A549 (cell line): ENCODE measurements at regions not wholly inside any gene's neighbourhood (a gene's known extent, or its start where the extent isn't known, plus 50 kb on each side); places are given as distances from the start of the nearest gene placed in this dataset.

Experiments used
- ATAC-seq, 2 experiments: fragments of 200-7000 bp in 1 of 2; fragments of >200 bp in 1 of 2; cut with Nextera tagmentation in 1 of 2; cut with Tn5 transposase in 1 of 2; 3 replicates each; pipeline versions ENCODE4 v1.8.0 to v1.9.1; 2018 to 2020; ENCODE audit warnings: mild to moderate bottlenecking in 1 of 2, moderate library complexity in 1 of 2
- CTCF ChIA-PET: fragments of 300-600 bp; sonication (Branson Sonifier 250); formaldehyde crosslinking; extraction: SDS; loops from one replicate; lab custom pipeline; 2021; ENCODE audit warnings: antibody characterized with exemption, inconsistent platforms; lab: Yijun Ruan, JAX
- POLR2A ChIA-PET: fragments of 350-600 bp; formaldehyde crosslinking; extraction: SDS; loops from one replicate; lab custom pipeline; 2021; ENCODE audit warnings: antibody characterized with exemption, inconsistent platforms; lab: Yijun Ruan, JAX
- DNase-seq, 2 experiments: peaks; one replicate each; pipeline versions ENCODE4 v3.0.0 to v3.0.0-alpha.2; 2011 to 2016; ENCODE audit warnings: low read depth in 1 of 2, low spot score in 1 of 2
- FAIRE-seq: peaks from 2 replicates; lab custom pipeline; 2011; peaks lifted over from hg19 to GRCh38; lab: Jason Lieb, UNC
- H3K27ac ChIP-seq, 2 experiments: fragments of >200 bp; sonication (Bioruptor Twin); formaldehyde crosslinking; 3 replicates each; pipeline ENCODE4 v1.5.1; 2016 to 2017
- H3K4me1 ChIP-seq: fragments of >200 bp; sonication (Bioruptor Twin); formaldehyde crosslinking; 3 replicates; pipeline ENCODE4 v1.6.1; 2016
- H3K4me2 ChIP-seq: fragments of >200 bp; sonication (Bioruptor Twin); formaldehyde crosslinking; 3 replicates; pipeline ENCODE4 v1.6.1; 2016
- H3K4me3 ChIP-seq: fragments of >200 bp; sonication (Bioruptor Twin); formaldehyde crosslinking; 3 replicates; pipeline ENCODE4 v1.5.1; 2016
- H3K9me3 ChIP-seq: fragments of >200 bp; sonication (Bioruptor Twin); formaldehyde crosslinking; 3 replicates; pipeline ENCODE4 v1.6.1; 2016
- ATOH8 ChIP-seq: fragments of 250-450 bp; sonication (Bioruptor Pico); IDR thresholded peaks from 2 replicates; pipeline ENCODE4 v1.5.0; 2020; ENCODE audit warnings: low read depth, mild to moderate bottlenecking, moderate library complexity
- BCL3 ChIP-seq: fragments of >200 bp; sonication (Bioruptor Twin); formaldehyde crosslinking; IDR thresholded peaks from 3 replicates; pipeline ENCODE4 v1.6.1; 2016
- BHLHE40 ChIP-seq: IDR thresholded peaks from 2 replicates; pipeline ENCODE4 v1.6.1; 2012; ENCODE audit warnings: low read depth, low read length, inconsistent platforms
- CBX8 ChIP-seq: fragments of 200-600 bp; sonication (generic); IDR thresholded peaks from 2 replicates; pipeline ENCODE4 v1.6.1; 2016
- CEBPB ChIP-seq, 2 experiments: fragments of >200 bp in 1 of 2; sonication (Bioruptor Twin) in 1 of 2; formaldehyde crosslinking in 1 of 2; IDR thresholded peaks; 2 replicates each; pipeline ENCODE4 v1.6.1; 2012 to 2016
- EHF ChIP-seq: fragments of 250-450 bp; sonication (Bioruptor Pico); IDR thresholded peaks from 2 replicates; pipeline ENCODE4 v1.5.0; 2020; ENCODE audit warnings: mild to moderate bottlenecking
- EP300 ChIP-seq, 2 experiments: fragments of >200 bp; sonication (Bioruptor Twin); formaldehyde crosslinking; IDR thresholded peaks; 2 replicates in 1 of 2; 3 replicates in 1 of 2; pipeline ENCODE4 v1.6.1; 2016 to 2017
- ESRRA ChIP-seq: fragments of 150-350 bp; IDR thresholded peaks from 2 replicates; pipeline ENCODE4 v1.6.1; 2014; ENCODE audit warnings: mild to moderate bottlenecking, low read length, borderline replicate concordance
- FOSB ChIP-seq: fragments of 250-450 bp; sonication (Bioruptor Pico); IDR thresholded peaks from 2 replicates; pipeline ENCODE4 v1.5.0; 2020; ENCODE audit warnings: mild to moderate bottlenecking, moderate library complexity
- FOSL2 ChIP-seq, 2 experiments: fragments of 450-650 bp in 1 of 2; fragments of >200 bp in 1 of 2; sonication (Bioruptor Twin) in 1 of 2; formaldehyde crosslinking; IDR thresholded peaks; 2 replicates each; pipeline versions ENCODE4 v1.5.0 to v1.6.1; 2016 to 2020; ENCODE audit warnings: mild to moderate bottlenecking in 1 of 2, moderate library complexity in 1 of 2
- FOXS1 ChIP-seq: fragments of 250-450 bp; sonication (Bioruptor Pico); IDR thresholded peaks from 2 replicates; pipeline ENCODE4 v1.5.0; 2020; ENCODE audit warnings: mild to moderate bottlenecking, moderate library complexity
- HDAC2 ChIP-seq: fragments of 200-600 bp; sonication (generic); IDR thresholded peaks from 2 replicates; pipeline ENCODE4 v1.6.1; 2016
- HEYL ChIP-seq: fragments of 250-450 bp; sonication (Bioruptor Pico); IDR thresholded peaks from 2 replicates; pipeline ENCODE4 v1.8.0; 2021; ENCODE audit warnings: mild to moderate bottlenecking, moderate library complexity
- HMGXB4 ChIP-seq: fragments of 250-450 bp; sonication (Bioruptor Pico); IDR thresholded peaks from 2 replicates; pipeline ENCODE4 v1.5.0; 2021; ENCODE audit warnings: mild to moderate bottlenecking, moderate library complexity, borderline replicate concordance
- HOXA7 ChIP-seq: fragments of 250-450 bp; sonication (Bioruptor Pico); IDR thresholded peaks from 2 replicates; pipeline ENCODE4 v1.5.0; 2020; ENCODE audit warnings: mild to moderate bottlenecking, moderate library complexity
- HOXB13 ChIP-seq: fragments of 250-450 bp; sonication (Bioruptor Pico); IDR thresholded peaks from 2 replicates; pipeline ENCODE4 v1.5.0; 2020; ENCODE audit warnings: low read depth, mild to moderate bottlenecking, moderate library complexity
- HOXB5 ChIP-seq: fragments of 250-450 bp; sonication (Bioruptor Pico); IDR thresholded peaks from 2 replicates; pipeline ENCODE4 v1.5.0; 2020; ENCODE audit warnings: mild to moderate bottlenecking, moderate library complexity
- JUN ChIP-seq, 2 experiments: fragments of >200 bp; sonication (Bioruptor Twin); formaldehyde crosslinking; IDR thresholded peaks; 2 replicates in 1 of 2; 3 replicates in 1 of 2; pipeline ENCODE4 v1.6.1; 2016 to 2017
- KDM1A ChIP-seq: fragments of 200-600 bp; sonication (generic); IDR thresholded peaks from 2 replicates; pipeline ENCODE4 v1.6.1; 2016; ENCODE audit warnings: low read depth, mild to moderate bottlenecking
- KDM5A ChIP-seq: fragments of 200-600 bp; sonication (generic); IDR thresholded peaks from 2 replicates; pipeline ENCODE4 v1.6.1; 2016; ENCODE audit warnings: antibody characterized with exemption, mild to moderate bottlenecking
- MAFK ChIP-seq: fragments of 450-650 bp; IDR thresholded peaks from 2 replicates; pipeline ENCODE4 v1.6.1; 2014; ENCODE audit not compliant: partially characterized antibody
- MAX ChIP-seq: IDR thresholded peaks from 2 replicates; pipeline ENCODE4 v1.6.1; 2012
- MAZ ChIP-seq: fragments of 150-350 bp; IDR thresholded peaks from 2 replicates; pipeline ENCODE4 v1.6.1; 2014; ENCODE audit warnings: antibody characterized with exemption, low read depth, low read length, borderline replicate concordance
- NPAS2 ChIP-seq: fragments of 250-450 bp; sonication (Bioruptor Pico); IDR thresholded peaks from 2 replicates; pipeline ENCODE4 v1.8.0; 2022; ENCODE audit warnings: mild to moderate bottlenecking, moderate library complexity, borderline replicate concordance
- PHF8 ChIP-seq: fragments of 200-600 bp; sonication (generic); IDR thresholded peaks from 2 replicates; pipeline ENCODE4 v1.6.1; 2016; ENCODE audit warnings: low read depth, mild to moderate bottlenecking, antibody characterized with exemption, moderate library complexity, borderline replicate concordance
- POLR2A ChIP-seq: IDR thresholded peaks from 2 replicates; pipeline ENCODE4 v1.6.1; 2012; ENCODE audit warnings: mild to moderate bottlenecking, low read length
- RARB ChIP-seq: fragments of 250-450 bp; sonication (Bioruptor Pico); IDR thresholded peaks from 2 replicates; pipeline ENCODE4 v1.8.0; 2021; ENCODE audit warnings: mild to moderate bottlenecking, moderate library complexity
- RCOR1 ChIP-seq: fragments of 150-350 bp; IDR thresholded peaks from 2 replicates; pipeline ENCODE4 v1.6.1; 2014; ENCODE audit warnings: antibody characterized with exemption, low read length, low read depth
- RNF2 ChIP-seq: fragments of 200-600 bp; sonication (generic); IDR thresholded peaks from 2 replicates; pipeline ENCODE4 v1.6.1; 2016; ENCODE audit warnings: low read depth, mild to moderate bottlenecking, antibody characterized with exemption, moderate library complexity, borderline replicate concordance
- SMC3 ChIP-seq: fragments of >200 bp; sonication (Bioruptor Twin); formaldehyde crosslinking; IDR thresholded peaks from 3 replicates; pipeline ENCODE4 v1.6.1; 2018; ENCODE audit warnings: inconsistent platforms
- USF2 ChIP-seq: fragments of 450-650 bp; IDR thresholded peaks from 2 replicates; pipeline ENCODE4 v1.6.1; 2014; ENCODE audit warnings: antibody characterized with exemption
- ZC3H11A ChIP-seq: fragments of 450-650 bp; IDR thresholded peaks from 2 replicates; pipeline ENCODE4 v1.6.1; 2014; ENCODE audit warnings: antibody characterized with exemption, mild to moderate bottlenecking
- ZSCAN20 ChIP-seq: fragments of 250-450 bp; sonication (Bioruptor Pico); IDR thresholded peaks from 2 replicates; pipeline ENCODE4 v1.8.0; 2022; ENCODE audit warnings: mild to moderate bottlenecking, moderate library complexity
- WGBS: methylation state at CpG from one replicate; pipeline ENCODE4 v1.1.6; 2017; ENCODE audit errors: missing lambda C conversion rate; 5-methylcytosine and 5-hydroxymethylcytosine counted together

GRCh38 chr10:110387617-110387982 is 82.9 kb upstream of the SMNDC1 start:
- H3K9me3 ChIP-seq = no peaks in the 10 kb centered on the region
- peak overlapping the region; percentile 49 to 99 for H3K27ac ChIP-seq
- ATAC-seq = no peak
- peaks cover 19% of the 10 kb centered on the region for H3K4me1 ChIP-seq
- ChIA-PET CTCF (interaction anchor here (1.2 kb wide), 1 partner anchor 9 kb away, joined by 4 read pairs; no protein-coding TSS in a partner anchor), POLR2A (no interaction called here)
- DNase-seq = no peak
- FAIRE-seq = no peak
- H3K4me2 ChIP-seq = peak overlapping the region; percentile 20; the same call in 1 of the 3 replicates
- WGBS = 80% methylated on average over 1 of the region's 1 CpG
- TF ChIP-seq KDM5A (no peak), MAX (no peak), CEBPB (IDR thresholded peaks at IDR 0.05) (no peak), NPAS2 (no peak), HDAC2 (no peak), ESRRA (no peak), FOSL2 (IDR thresholded peaks at IDR 0.05) (no peak), FOSL2 (CRISPR knock-in tag; IDR thresholded peaks at IDR 0.05) (no peak), RCOR1 (no peak), EP300 (IDR thresholded peaks at IDR 0.05) (no peak), PHF8 (no peak), ZC3H11A (no peak), RNF2 (no peak), SMC3 (no peak), EHF (CRISPR knock-in tag) (no peak), ATOH8 (CRISPR knock-in tag) (no peak), USF2 (no peak), JUN (IDR thresholded peaks at IDR 0.05) (no peak), HOXA7 (CRISPR knock-in tag) (no peak)
- TF ChIP-seq, all 56 proteins: peak for 0
- H3K4me3 ChIP-seq = no peak overlapping the region

GRCh38 chr10:110387983-110388686 is 83.4 kb upstream of the SMNDC1 start:
- ATAC-seq (peak; percentile 35 to 38; a peak in 3 of 6 replicates), FAIRE-seq (no peak), DNase-seq (no peak)
- POLR2A ChIA-PET = no interaction called here
- Histone ChIP-seq H3K4me3 (no peak overlapping the region), H3K27ac (peak overlapping the region; percentile 49 to 99), H3K4me1 (peaks cover 25% of the 10 kb centered on the region), H3K9me3 (no peaks in the 10 kb centered on the region), H3K4me2 (peak overlapping the region; percentile 20)
- CTCF ChIA-PET = interaction anchor here (1.2 kb wide), 1 partner anchor 9 kb away, joined by 4 read pairs; no protein-coding TSS in a partner anchor
- TF ChIP-seq RARB = no peak
- TF ChIP-seq FOSB (CRISPR knock-in tag) = no peak
- no peak for TF ChIP-seq ATOH8 (CRISPR knock-in tag)
- TF ChIP-seq RNF2 = no peak
- TF ChIP-seq HOXB13 (CRISPR knock-in tag) = no peak
- no peak for TF ChIP-seq BHLHE40
- no peak for TF ChIP-seq HEYL (CRISPR knock-in tag)
- TF ChIP-seq HMGXB4 = no peak
- no peak for TF ChIP-seq ZSCAN20 (CRISPR knock-in tag)
- no peak for TF ChIP-seq USF2
- no peak for TF ChIP-seq BCL3
- TF ChIP-seq MAZ = no peak
- TF ChIP-seq CBX8 = no peak
- no peak for TF ChIP-seq HOXB5 (CRISPR knock-in tag)
- TF ChIP-seq EHF (CRISPR knock-in tag) = no peak
- no peak for TF ChIP-seq MAFK
- no peak for TF ChIP-seq HDAC2
- no peak for TF ChIP-seq KDM1A
- TF ChIP-seq FOXS1 (CRISPR knock-in tag) = no peak
- TF ChIP-seq POLR2A = no peak
- WGBS = 64% methylated on average over 7 of the region's 7 CpGs
